ENCODE measurements at regions not wholly inside any gene's neighbourhood (a gene's known extent, or its start where the extent isn't known, plus 50 kb on each side); places are given as distances from the start of the nearest gene placed in this dataset.

GRCh38 chr10:76763376-76763775 lies 874.2 kb downstream of the KCNMA1 start:
- TF ChIP-seq MAFK (IDR thresholded peaks at IDR 0.05; ENCODE audit: low read length) (no peak), ZNF644 (tag; IDR thresholded peaks at IDR 0.05; ENCODE audit: low read depth) (no peak), RUNX1 (IDR thresholded peaks at IDR 0.05; ENCODE audit: low read depth) (no peak), EZH2 (IDR thresholded peaks at IDR 0.05; ENCODE audit: borderline replicate concordance, low read depth, low read length) (no peak), CEBPZ (IDR thresholded peaks at IDR 0.05; ENCODE audit: borderline replicate concordance, low read depth, low read length) (no peak), ZNF830 (CRISPR knock-in tag; IDR thresholded peaks at IDR 0.05) (no peak), ZNF766 (CRISPR knock-in tag; conservative IDR thresholded peaks at IDR 0.05) (no peak), SP1 (CRISPR knock-in tag; IDR thresholded peaks at IDR 0.05) (no peak), E2F4 (CRISPR knock-in tag; IDR thresholded peaks at IDR 0.05; ENCODE audit: low read depth) (no peak), NRF1 (conservative IDR thresholded peaks at IDR 0.05 in 1 of 2, IDR thresholded peaks at IDR 0.05 in 1 of 2) (no peak)

Data from K562 (cell line).